ENCODE measurements at regions not wholly inside any gene's neighbourhood (a gene's known extent, or its start where the extent isn't known, plus 50 kb on each side); places are given as distances from the start of the nearest gene placed in this dataset.

GRCh38 chr11:70901951-70902521 lies 350.3 kb downstream of the SHANK2 start:
- TF ChIP-seq, protein P1, sequence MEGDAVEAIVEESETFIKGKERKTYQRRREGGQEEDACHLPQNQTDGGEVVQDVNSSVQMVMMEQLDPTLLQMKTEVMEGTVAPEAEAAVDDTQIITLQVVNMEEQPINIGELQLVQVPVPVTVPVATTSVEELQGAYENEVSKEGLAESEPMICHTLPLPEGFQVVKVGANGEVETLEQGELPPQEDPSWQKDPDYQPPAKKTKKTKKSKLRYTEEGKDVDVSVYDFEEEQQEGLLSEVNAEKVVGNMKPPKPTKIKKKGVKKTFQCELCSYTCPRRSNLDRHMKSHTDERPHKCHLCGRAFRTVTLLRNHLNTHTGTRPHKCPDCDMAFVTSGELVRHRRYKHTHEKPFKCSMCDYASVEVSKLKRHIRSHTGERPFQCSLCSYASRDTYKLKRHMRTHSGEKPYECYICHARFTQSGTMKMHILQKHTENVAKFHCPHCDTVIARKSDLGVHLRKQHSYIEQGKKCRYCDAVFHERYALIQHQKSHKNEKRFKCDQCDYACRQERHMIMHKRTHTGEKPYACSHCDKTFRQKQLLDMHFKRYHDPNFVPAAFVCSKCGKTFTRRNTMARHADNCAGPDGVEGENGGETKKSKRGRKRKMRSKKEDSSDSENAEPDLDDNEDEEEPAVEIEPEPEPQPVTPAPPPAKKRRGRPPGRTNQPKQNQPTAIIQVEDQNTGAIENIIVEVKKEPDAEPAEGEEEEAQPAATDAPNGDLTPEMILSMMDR (IDR thresholded peaks at IDR 0.05) = no peak

DNA sequence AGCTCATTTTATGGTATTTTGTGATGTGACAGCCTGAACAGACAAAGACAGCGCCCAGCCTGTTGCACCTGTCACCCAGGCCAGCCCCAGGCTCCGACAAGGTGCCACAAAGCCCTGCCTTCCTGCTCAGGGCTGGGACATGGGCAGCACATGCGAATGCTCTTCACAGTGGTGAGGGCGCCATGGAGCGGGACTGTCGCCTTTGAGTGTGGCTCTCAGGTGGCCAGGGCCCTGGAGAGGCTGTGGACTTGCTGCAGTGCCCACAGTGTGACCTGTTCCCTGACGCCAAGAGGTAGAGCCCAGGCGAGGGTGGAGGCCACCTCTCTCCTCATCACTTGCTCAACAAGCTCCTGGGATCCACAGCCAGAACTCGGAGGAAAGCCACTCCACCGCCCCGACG lies 346.3 kb downstream of the SHANK2 start:
- TF ChIP-seq, protein P1 (IDR thresholded peaks at IDR 0.05) = no peak

- TF ChIP-seq, protein P1 (IDR thresholded peaks at IDR 0.05) = no peak
Observed at GRCh38 chr11:70908223-70908622, 344.2 kb downstream of the SHANK2 start.

DNA sequence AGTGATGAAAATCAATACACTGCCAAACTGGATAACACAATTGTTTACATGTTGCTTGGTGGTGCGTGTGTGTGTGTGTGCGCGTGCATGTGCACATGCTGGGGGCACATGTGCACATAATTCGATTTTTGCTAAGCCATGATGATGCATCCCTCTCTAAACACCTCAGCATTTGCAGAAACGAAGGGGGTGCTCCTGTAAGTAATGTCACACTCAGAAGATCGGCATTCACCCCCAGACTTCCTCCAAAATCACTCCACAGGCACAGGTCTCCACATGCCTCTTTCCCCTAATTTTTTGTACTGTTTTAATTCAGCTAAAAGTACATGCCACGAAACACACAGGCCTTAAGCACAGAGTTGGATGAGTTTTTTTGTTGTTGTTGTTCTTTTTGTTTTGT lies 341.5 kb downstream of the SHANK2 start:
- TF ChIP-seq, protein P1 (IDR thresholded peaks at IDR 0.05) = no peak

GRCh38 chr11:70912226-70912840 lies 340.0 kb downstream of the SHANK2 start:
- TF ChIP-seq, protein P1 (IDR thresholded peaks at IDR 0.05) = no peak

DNA sequence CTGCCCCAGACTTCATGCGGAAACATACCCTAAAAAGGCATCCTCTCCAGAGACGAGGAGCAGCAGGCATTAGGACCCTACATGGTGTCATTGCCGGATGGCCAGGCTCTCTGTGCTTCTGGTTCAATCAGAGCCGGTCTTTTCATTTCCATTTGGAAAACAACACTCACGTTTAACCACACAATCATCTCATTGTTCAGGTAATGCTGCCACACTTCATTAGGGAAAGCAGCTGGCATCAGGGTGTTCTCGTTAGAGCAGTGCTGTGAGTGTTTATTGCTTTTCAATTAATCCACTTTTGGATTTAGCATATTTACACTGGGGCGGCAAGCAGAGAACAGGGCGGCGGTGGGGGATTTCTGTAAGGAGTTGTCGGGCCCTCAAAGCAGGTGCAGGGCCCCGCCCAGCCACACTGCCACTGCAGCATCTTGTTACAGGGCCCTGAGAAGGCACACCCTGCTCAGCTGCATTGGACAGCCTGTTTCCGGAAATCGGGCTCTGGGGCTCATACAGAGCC lies 338.6 kb downstream of the SHANK2 start:
- TF ChIP-seq, protein P1 (IDR thresholded peaks at IDR 0.05) = no peak

GRCh38 chr11:70914496-70914895 lies 337.9 kb downstream of the SHANK2 start:
- TF ChIP-seq, protein P1 (IDR thresholded peaks at IDR 0.05) = no peak

Measured in LNCAP (cell line).